HepG2 (cell line): ENCODE measurements at regions not wholly inside any gene's neighbourhood (a gene's known extent, or its start where the extent isn't known, plus 50 kb on each side); places are given as distances from the start of the nearest gene placed in this dataset.

Source experiments
- ATAC-seq: fragments of 200-7000 bp; cut with Tn5 transposase; 3 replicates; pipeline ENCODE4 v1.9.1; 2020; ENCODE audit warnings: mild to moderate bottlenecking, moderate library complexity
- BruUV-seq: library from RNA; stranded (reverse); fragments of 400-500 nt; replicated peaks from 2 replicates; lab custom pipeline; 2021; lab: Mats Ljungman, UMichigan
- CTCF ChIA-PET: fragments of 300-600 bp; formaldehyde crosslinking; extraction: SDS; loops from one replicate; lab custom pipeline; 2021; ENCODE audit warnings: low total read pairs, inconsistent platforms, low intra/inter-chr PET ratio; lab: Yijun Ruan, JAX
- POLR2A ChIA-PET: fragments of 350-600 bp; sonication (Branson Sonifier 250); formaldehyde crosslinking; loops from one replicate; lab custom pipeline; 2020; ENCODE audit warnings: antibody characterized with exemption, inconsistent platforms; lab: Yijun Ruan, JAX
- DNase-seq: peaks from one replicate; pipeline ENCODE4 v3.0.0-alpha.2; 2015; ENCODE audit warnings: low spot score
- FAIRE-seq: peaks from 3 replicates; lab custom pipeline; 2011; peaks lifted over from hg19 to GRCh38; lab: Jason Lieb, UNC
- H2AFZ ChIP-seq: one replicate; pipeline ENCODE4 v1.6.1; 2011; ENCODE audit warnings: low read length, inconsistent platforms
- H3K27ac ChIP-seq: fragments of 300-600 bp; 3 replicates; pipeline ENCODE4 v1.8.0; 2011; ENCODE audit warnings: mixed run types, mild to moderate bottlenecking, mixed read lengths, low read length, inconsistent platforms; ENCODE audit not compliant: insufficient read depth; ENCODE audit errors: extremely low read length
- H3K27me3 ChIP-seq, 2 experiments: fragments of 200-600 bp in 1 of 2; 2 replicates in 1 of 2; 3 replicates in 1 of 2; pipeline versions ENCODE4 v1.6.0 to v1.8.0; 2011; ENCODE audit warnings: low read length in 2 of 2, mild to moderate bottlenecking in 2 of 2, moderate library complexity in 2 of 2, inconsistent platforms in 1 of 2; ENCODE audit not compliant: insufficient read depth in 2 of 2, control insufficient read depth in 1 of 2
- H3K36me3 ChIP-seq, 2 experiments: fragments of 200-600 bp in 1 of 2; replicated peaks in 1 of 2; 2 replicates in 1 of 2; 3 replicates in 1 of 2; pipeline versions ENCODE4 v1.5.1 to v1.8.0; 2011; ENCODE audit warnings: low read length in 2 of 2, inconsistent platforms in 1 of 2; ENCODE audit not compliant: insufficient read depth in 2 of 2, control insufficient read depth in 1 of 2
- H3K4me1 ChIP-seq: 2 replicates; pipeline ENCODE4 v1.5.1; 2012; ENCODE audit warnings: low read length, inconsistent platforms; ENCODE audit not compliant: insufficient read depth
- H3K4me2 ChIP-seq: 2 replicates; pipeline ENCODE4 v1.6.0; 2011; ENCODE audit warnings: low read depth, low read length, inconsistent platforms
- H3K4me3 ChIP-seq, 3 experiments: fragments of 200-600 bp in 1 of 3; sonication (generic), shearing (Covaris generic) in 1 of 3; replicated peaks in 1 of 3; 2 replicates each; pipeline ENCODE4 v1.5.1; 2011 to 2016; ENCODE audit warnings: low read length in 3 of 3, inconsistent platforms in 2 of 3, low read depth in 2 of 3, mild to moderate bottlenecking in 2 of 3, control low read depth in 1 of 3, mixed read lengths in 1 of 3; ENCODE audit not compliant: insufficient read depth in 1 of 3
- H3K79me2 ChIP-seq: one replicate; pipeline ENCODE4 v1.6.1; 2011; ENCODE audit warnings: low read length, inconsistent platforms; ENCODE audit not compliant: insufficient read depth
- H3K9ac ChIP-seq: 2 replicates; pipeline ENCODE4 v1.6.0; 2011; ENCODE audit warnings: mild to moderate bottlenecking, low read depth, low read length, inconsistent platforms; ENCODE audit not compliant: insufficient read depth
- H3K9me3 ChIP-seq: 2 replicates; pipeline ENCODE4 v1.5.1; 2012; ENCODE audit warnings: mild to moderate bottlenecking, low read length
- H4K20me1 ChIP-seq: 2 replicates; pipeline ENCODE4 v1.6.0; 2011; ENCODE audit warnings: inconsistent platforms, mild to moderate bottlenecking, low read length, moderate library complexity; ENCODE audit not compliant: insufficient read depth
- FOXA3 ChIP-seq: IDR thresholded peaks from 2 replicates; pipeline ENCODE4 v1.6.1; 2016; ENCODE audit warnings: missing genetic modification reagents, missing compliant biosample characterization
- GATA4 ChIP-seq: sonication (generic); IDR thresholded peaks from 2 replicates; pipeline ENCODE4 v1.6.1; 2016; ENCODE audit warnings: antibody characterized with exemption, low read depth, borderline replicate concordance
- KDM5A ChIP-seq: fragments of 200-600 bp; sonication (generic); IDR thresholded peaks from 2 replicates; pipeline ENCODE4 v1.7.0; 2018; ENCODE audit warnings: antibody characterized with exemption, mild to moderate bottlenecking, low read length, borderline replicate concordance
- MNT ChIP-seq: fragments of 450-650 bp; IDR thresholded peaks from 2 replicates; pipeline ENCODE4 v1.6.1; 2016
- NCOA1 ChIP-seq: sonication (generic); formaldehyde crosslinking; IDR thresholded peaks from 2 replicates; pipeline ENCODE4 v1.9.0; 2021; ENCODE audit warnings: missing genetic modification reagents
- NFYB ChIP-seq: sonication (generic); formaldehyde crosslinking; IDR thresholded peaks from 2 replicates; pipeline ENCODE4 v1.4.0; 2020; ENCODE audit warnings: missing genetic modification reagents
- NFYC ChIP-seq: IDR thresholded peaks from 2 replicates; pipeline ENCODE4 v1.6.1; 2016; ENCODE audit warnings: missing genetic modification reagents, missing compliant biosample characterization
- STAT5B ChIP-seq: sonication (generic); formaldehyde crosslinking; IDR thresholded peaks from 2 replicates; pipeline ENCODE4 v1.4.0; 2020; ENCODE audit warnings: missing genetic modification reagents
- THAP11 ChIP-seq: IDR thresholded peaks from 2 replicates; pipeline ENCODE4 v1.6.1; 2016; ENCODE audit warnings: missing biosample characterization, missing genetic modification reagents
- ZBTB10 ChIP-seq: sonication (generic); formaldehyde crosslinking; IDR thresholded peaks from 2 replicates; pipeline ENCODE4 v1.4.0; 2020; ENCODE audit warnings: missing genetic modification reagents, borderline replicate concordance
- WGBS: methylation state at CpG from one replicate; pipeline ENCODE4 v1.1.6; 2017; ENCODE audit warnings: low lambda C conversion rate; 5-methylcytosine and 5-hydroxymethylcytosine counted together
- in situ Hi-C: cut with HindIII; loops from 2 replicates; pipeline ENCODE4 v1.10.0; 2017; ENCODE audit warnings: low pct_unique_long_range_greater_than_20kb; ENCODE audit not compliant: extremely low pct_ligation_motif_present
- intact Hi-C: fragments of 100-400 bp; cut with micrococcal nuclease; formaldehyde crosslinking; loops from one replicate; pipeline ENCODE4 v1.10.0; 2022; ENCODE audit not compliant: unreplicated experiment

DNA sequence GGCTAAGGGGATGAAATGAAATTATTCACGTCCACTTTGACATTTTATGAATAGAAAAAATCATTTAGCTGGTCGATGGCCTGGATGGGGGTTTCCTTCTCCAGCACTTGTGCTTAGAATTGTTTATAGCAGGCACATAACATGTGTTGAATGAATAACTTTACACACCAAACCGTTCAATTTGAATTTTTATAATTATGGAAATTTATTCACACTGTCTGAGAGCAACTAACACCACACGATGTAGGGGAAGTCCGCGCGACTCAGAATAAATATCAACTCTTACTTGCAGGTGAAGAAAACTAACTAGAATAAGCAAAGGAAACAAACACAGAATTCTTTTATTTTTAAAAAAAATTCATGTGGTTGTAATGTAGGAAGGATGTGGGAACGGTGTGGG is 81.3 kb downstream of the MINAR1 start (continued):
- TF ChIP-seq ZBTB10 (CRISPR knock-in tag) (no peak), THAP11 (no peak)

- Histone ChIP-seq H3K4me2 (no peak overlapping the region), H2AFZ (no peak overlapping the region), H3K27me3 (peaks cover 0 to 8% of the 10 kb centered on the region in 2 experiments; a peak in 3 of 5 replicates), H3K9me3 (no peaks in the 10 kb centered on the region), H3K27ac (no peak overlapping the region), H3K9ac (no peak overlapping the region), H3K4me3 (no peak overlapping the region), H3K36me3 (no peaks in the 10 kb centered on the region), H3K79me2 (no peaks in the 10 kb centered on the region), H3K4me1 (no peaks in the 10 kb centered on the region), H4K20me1 (no peaks in the 10 kb centered on the region)
- CTCF ChIA-PET: no interaction called here
- BruUV-seq: no TSS peak
- intact Hi-C loops: no loop called here
- in situ Hi-C loops: no loop called here
- FAIRE-seq (no peak), DNase-seq (no peak), ATAC-seq (no peak)
- 2% methylated on average over 5 of the region's 5 CpGs for WGBS
- TF ChIP-seq MNT (no peak), NFYB (CRISPR knock-in tag) (peak; percentile 47; the same call in 1 of the 2 replicates), KDM5A (no peak), STAT5B (no peak), GATA4 (no peak), NFYC (peak; percentile 49; the same call in 1 of the 2 replicates), NCOA1 (CRISPR knock-in tag) (no peak), FOXA3 (CRISPR knock-in tag) (no peak)
- POLR2A ChIA-PET: no interaction called here
Measured at GRCh38 chr15:79513940-79514339, 81.8 kb downstream of the MINAR1 start.
